B cell (primary cell): ENCODE measurements at regions not wholly inside any gene's neighbourhood (a gene's known extent, or its start where the extent isn't known, plus 50 kb on each side); places are given as distances from the start of the nearest gene placed in this dataset.

ENCODE experiments used
- ATAC-seq: fragments of 200-7000 bp; cut with Tn5 transposase; one replicate; pipeline ENCODE4 v1.10.0; 2021; ENCODE audit warnings: low read depth, mild to moderate bottlenecking, moderate number of reproducible peaks, moderate library complexity
- CTCF ChIA-PET: fragments of 350-600 bp; sonication (Branson Sonifier 250); formaldehyde crosslinking; loops from one replicate; lab custom pipeline; 2021; ENCODE audit warnings: antibody characterized with exemption, inconsistent platforms; lab: Charles Lee
- POLR2A ChIA-PET: fragments of 350-600 bp; sonication (Branson Sonifier 250); formaldehyde crosslinking; loops from one replicate; lab custom pipeline; 2021; ENCODE audit warnings: antibody characterized with exemption; lab: Charles Lee
- DNase-seq: peaks from one replicate; pipeline ENCODE4 v3.0.0; 2013
- H2AFZ ChIP-seq: 2 replicates; pipeline ENCODE4 v1.6.1; 2012; ENCODE audit warnings: mild to moderate bottlenecking, low read depth, low read length; ENCODE audit not compliant: insufficient read depth, poor library complexity, severe bottlenecking
- H3K27ac ChIP-seq, 2 donors: 1 replicate in 1 of 2; 2 replicates in 1 of 2; pipeline ENCODE4 v1.5.1; 2012 to 2013; ENCODE audit warnings: low read length in 2 of 2, mild to moderate bottlenecking in 2 of 2, moderate library complexity in 1 of 2
- H3K27me3 ChIP-seq, 4 experiments: fragments of 200-600 bp in 1 of 4; sonication (generic) in 1 of 4; replicated peaks in 1 of 4; 1 replicate in 2 of 4; 2 replicates in 2 of 4; pipeline versions ENCODE4 v1.6.1 to v1.7.0; 2013 to 2016; ENCODE audit warnings: low read length in 3 of 4, mild to moderate bottlenecking in 2 of 4, mixed read lengths in 1 of 4, moderate library complexity in 1 of 4; ENCODE audit not compliant: insufficient read depth in 4 of 4, control insufficient read depth in 3 of 4; ENCODE audit errors: control extremely low read depth in 1 of 4
- H3K36me3 ChIP-seq, 2 experiments: replicated peaks in 1 of 2; 1 replicate in 1 of 2; 2 replicates in 1 of 2; pipeline versions ENCODE4 v1.6.1 to v1.7.1; 2013; ENCODE audit warnings: low read length in 1 of 2; ENCODE audit not compliant: insufficient read depth in 2 of 2, control insufficient read depth in 1 of 2; ENCODE audit errors: control extremely low read depth in 1 of 2, extremely low read depth in 1 of 2
- H3K4me1 ChIP-seq, 2 donors: fragments of 200-600 bp in 1 of 2; sonication (generic) in 1 of 2; 1 replicate in 1 of 2; 2 replicates in 1 of 2; pipeline versions ENCODE4 v1.5.1 to v1.6.1; 2013 to 2017; ENCODE audit warnings: low read length in 2 of 2; ENCODE audit not compliant: control insufficient read depth in 2 of 2, insufficient read depth in 2 of 2
- H3K4me2 ChIP-seq: replicated peaks from 2 replicates; pipeline ENCODE3; 2012; ENCODE audit warnings: mild to moderate bottlenecking, low read depth, low read length; ENCODE audit not compliant: poor library complexity, severe bottlenecking
- H3K4me3 ChIP-seq, 5 experiments: fragments of 200-600 bp in 1 of 5; sonication (generic) in 1 of 5; 1 replicate in 3 of 5; 2 replicates in 2 of 5; pipeline versions ENCODE4 v1.5.1 to v1.7.0; 2011 to 2016; ENCODE audit warnings: low read length in 4 of 5, mild to moderate bottlenecking in 4 of 5, low read depth in 2 of 5, control low read depth in 1 of 5, moderate library complexity in 1 of 5; ENCODE audit not compliant: insufficient read depth in 1 of 5; ENCODE audit errors: control extremely low read depth in 1 of 5, extremely low read depth in 1 of 5
- H3K79me2 ChIP-seq: fragments of 200-600 bp; sonication (generic); one replicate; pipeline ENCODE4 v1.6.0; 2016; ENCODE audit warnings: low read length; ENCODE audit not compliant: control insufficient read depth, insufficient read depth
- H3K9ac ChIP-seq: fragments of 200-600 bp; sonication (generic); 2 replicates; pipeline ENCODE4 v1.6.1; 2017; ENCODE audit warnings: mild to moderate bottlenecking, low read length, moderate library complexity
- H3K9me3 ChIP-seq, 3 donors: one replicate each; pipeline versions ENCODE4 v1.6.1 to v1.7.1; 2013; ENCODE audit warnings: low read length in 2 of 3; ENCODE audit not compliant: control insufficient read depth in 2 of 3, insufficient read depth in 1 of 3; ENCODE audit errors: control extremely low read depth in 1 of 3
- H4K20me1 ChIP-seq: 2 replicates; pipeline ENCODE4 v1.6.0; 2012; ENCODE audit warnings: mild to moderate bottlenecking, low read length; ENCODE audit not compliant: insufficient read depth, control insufficient read depth, poor library complexity, severe bottlenecking
- H3K27ac Mint-ChIP-seq: one replicate; pipeline ENCODE4 v1.8.0; 2021; ENCODE audit warnings: mixed read lengths
- H3K27me3 Mint-ChIP-seq: one replicate; pipeline ENCODE4 v1.8.0; 2021; ENCODE audit warnings: mixed read lengths
- H3K4me1 Mint-ChIP-seq: one replicate; pipeline ENCODE4 v1.8.0; 2021; ENCODE audit warnings: mixed read lengths
- H3K4me3 Mint-ChIP-seq: one replicate; pipeline ENCODE4 v1.8.0; 2021; ENCODE audit warnings: mixed read lengths
- H3K9me3 Mint-ChIP-seq: one replicate; pipeline ENCODE4 v1.8.0; 2022; ENCODE audit warnings: mixed read lengths; ENCODE audit not compliant: insufficient read depth
- EZH2 ChIP-seq: IDR thresholded peaks from 2 replicates; pipeline ENCODE4 v1.6.1; 2012; ENCODE audit warnings: borderline replicate concordance, low read depth, mild to moderate bottlenecking, moderate library complexity, low read length; ENCODE audit not compliant: insufficient read depth, poor library complexity, severe bottlenecking
- WGBS: methylation state at CpG from one replicate; pipeline ENCODE4 v1.1.5; 2013; ENCODE audit warnings: missing lambda C conversion rate; ENCODE audit not compliant: insufficient coverage; 5-methylcytosine and 5-hydroxymethylcytosine counted together
- intact Hi-C: fragments of 100-400 bp; cut with micrococcal nuclease; formaldehyde crosslinking; loops from one replicate; pipeline ENCODE4 v1.10.0; 2022
- TF ChIP-seq, protein P1 (sequence below): fragments of 200-600 bp; IDR thresholded peaks from one replicate; pipeline ENCODE4 v1.8.0; 2022; ENCODE audit warnings: antibody characterized with exemption, mild to moderate bottlenecking

DNA sequence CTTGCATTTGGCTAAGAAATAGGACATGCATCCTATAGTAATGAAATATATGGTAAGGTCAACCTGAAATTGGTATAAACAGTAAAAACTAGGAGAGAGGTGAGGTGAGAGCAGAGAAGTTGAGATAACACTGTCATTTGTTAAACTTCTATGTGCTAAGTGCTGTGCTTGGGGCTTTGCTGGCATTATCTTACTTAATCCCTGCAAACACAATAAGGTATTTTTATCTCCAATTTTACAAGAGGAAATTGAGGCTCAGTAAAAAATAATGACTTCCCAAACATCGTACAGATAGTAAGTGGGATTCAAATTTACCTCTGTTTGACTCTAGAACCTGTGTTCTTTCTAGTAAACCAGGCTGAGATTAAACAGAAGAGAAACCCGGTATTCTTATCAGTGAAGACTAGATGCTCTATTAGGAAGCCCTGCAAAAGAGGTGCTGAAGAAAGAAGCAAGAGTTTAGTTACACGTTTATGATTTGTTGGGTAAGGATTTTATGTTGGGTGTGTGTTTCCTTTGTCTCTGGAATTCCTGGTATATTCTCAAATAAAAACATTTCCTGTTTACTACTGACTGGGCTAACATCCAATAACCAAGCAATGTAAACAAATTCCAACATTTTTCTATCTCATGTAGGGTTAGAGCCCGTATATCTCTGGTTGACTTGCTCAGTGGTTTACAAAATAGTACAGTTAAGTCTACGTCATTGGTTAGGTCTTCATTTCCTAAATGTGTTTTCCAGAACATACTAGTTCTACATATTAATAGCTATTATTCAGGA, 137.3 kb upstream of the FNDC3A start:
- ChIA-PET CTCF (no interaction called here), POLR2A (no interaction called here)
- Histone ChIP-seq H3K4me3 (no peak overlapping the region), H3K36me3 (no peaks in the 10 kb centered on the region), H3K9ac (no peak overlapping the region), H3K4me2 (no peak overlapping the region), H3K9me3 (peaks cover 0 to 4% (median 3%) of the 10 kb centered on the region in 3 donors), H4K20me1 (no peaks in the 10 kb centered on the region), H3K4me1 (no peaks in the 10 kb centered on the region), H3K79me2 (no peaks in the 10 kb centered on the region), H2AFZ (no peak overlapping the region), H3K27me3 (no peaks in the 10 kb centered on the region), H3K27ac (no peak overlapping the region)
- 80% methylated on average over 1 of the region's 5 CpGs for WGBS
- TF ChIP-seq, protein P1, sequence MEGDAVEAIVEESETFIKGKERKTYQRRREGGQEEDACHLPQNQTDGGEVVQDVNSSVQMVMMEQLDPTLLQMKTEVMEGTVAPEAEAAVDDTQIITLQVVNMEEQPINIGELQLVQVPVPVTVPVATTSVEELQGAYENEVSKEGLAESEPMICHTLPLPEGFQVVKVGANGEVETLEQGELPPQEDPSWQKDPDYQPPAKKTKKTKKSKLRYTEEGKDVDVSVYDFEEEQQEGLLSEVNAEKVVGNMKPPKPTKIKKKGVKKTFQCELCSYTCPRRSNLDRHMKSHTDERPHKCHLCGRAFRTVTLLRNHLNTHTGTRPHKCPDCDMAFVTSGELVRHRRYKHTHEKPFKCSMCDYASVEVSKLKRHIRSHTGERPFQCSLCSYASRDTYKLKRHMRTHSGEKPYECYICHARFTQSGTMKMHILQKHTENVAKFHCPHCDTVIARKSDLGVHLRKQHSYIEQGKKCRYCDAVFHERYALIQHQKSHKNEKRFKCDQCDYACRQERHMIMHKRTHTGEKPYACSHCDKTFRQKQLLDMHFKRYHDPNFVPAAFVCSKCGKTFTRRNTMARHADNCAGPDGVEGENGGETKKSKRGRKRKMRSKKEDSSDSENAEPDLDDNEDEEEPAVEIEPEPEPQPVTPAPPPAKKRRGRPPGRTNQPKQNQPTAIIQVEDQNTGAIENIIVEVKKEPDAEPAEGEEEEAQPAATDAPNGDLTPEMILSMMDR, result no peak
- no peak for TF ChIP-seq EZH2
- no peak overlapping the region for H3K27ac Mint-ChIP-seq
- peaks cover 4% of the 10 kb centered on the region for H3K9me3 Mint-ChIP-seq
- no peaks in the 10 kb centered on the region for H3K4me1 Mint-ChIP-seq
- intact Hi-C loops, result no loop called here
- ATAC-seq, result no peak
- H3K27me3 Mint-ChIP-seq, result peaks cover 14% of the 10 kb centered on the region
- no peak for DNase-seq
- no peak overlapping the region for H3K4me3 Mint-ChIP-seq

DNA sequence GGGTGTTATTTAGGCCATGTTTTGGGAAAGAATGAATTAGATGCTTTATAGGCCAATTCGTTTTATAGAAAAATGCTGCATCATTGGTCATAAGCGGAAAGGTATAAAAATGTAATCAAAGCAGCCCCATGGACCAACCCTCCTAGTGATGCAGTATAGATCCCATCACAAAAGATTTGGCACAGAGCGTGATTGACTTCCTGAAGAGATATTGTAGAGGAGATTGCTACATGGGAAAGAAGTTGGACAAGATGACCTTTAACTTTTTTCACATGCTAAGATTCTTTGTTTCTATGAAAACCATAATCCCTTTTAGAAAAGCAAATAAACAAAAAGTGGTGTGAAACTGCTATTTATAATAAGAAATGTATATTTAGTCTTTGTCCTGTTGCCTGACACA, 136.5 kb upstream of the FNDC3A start:
- Mint-ChIP-seq H3K4me1 (no peaks in the 10 kb centered on the region), H3K4me3 (no peak overlapping the region), H3K27me3 (peaks cover 14% of the 10 kb centered on the region), H3K9me3 (peaks cover 2% of the 10 kb centered on the region), H3K27ac (no peak overlapping the region)
- intact Hi-C loops, result no loop called here
- H4K20me1 ChIP-seq, result no peaks in the 10 kb centered on the region
- H3K79me2 ChIP-seq, result no peaks in the 10 kb centered on the region
- DNase-seq, result no peak
- ChIA-PET POLR2A (no interaction called here), CTCF (no interaction called here)
- H3K4me2 ChIP-seq, result no peak overlapping the region
- no CpG with 5 or more reads among the region's 3 CpGs for WGBS
- ATAC-seq, result no peak
- no peak overlapping the region for H2AFZ ChIP-seq
- H3K36me3 ChIP-seq, result no peaks in the 10 kb centered on the region
- H3K4me1 ChIP-seq, result no peaks in the 10 kb centered on the region
- H3K9me3 ChIP-seq, result peaks cover 0 to 4% (median 1%) of the 10 kb centered on the region in 3 donors
- no peak for TF ChIP-seq EZH2
- TF ChIP-seq, protein P1, result no peak
- no peak overlapping the region for H3K9ac ChIP-seq
- H3K27me3 ChIP-seq, result peaks cover 0 to 4% (median 0%) of the 10 kb centered on the region in 4 experiments
- H3K4me3 ChIP-seq, result no peak overlapping the region
- no peak overlapping the region for H3K27ac ChIP-seq
